Activated CD4-positive, alpha-beta memory T cell treated with anti-CD3 and anti-CD28 coated beads for 36 hours (primary cell): ENCODE measurements at regions not wholly inside any gene's neighbourhood (a gene's known extent, or its start where the extent isn't known, plus 50 kb on each side); places are given as distances from the start of the nearest gene placed in this dataset.

Source experiments
- CTCF ChIA-PET: fragments of 350-600 bp; sonication (Branson Sonifier 250); formaldehyde crosslinking; loops from one replicate; lab custom pipeline; 2021; ENCODE audit warnings: antibody characterized with exemption, inconsistent platforms; lab: Charles Lee
- POLR2A ChIA-PET: fragments of 350-600 bp; sonication (Branson Sonifier 250); formaldehyde crosslinking; loops from one replicate; lab custom pipeline; 2021; ENCODE audit warnings: antibody characterized with exemption; lab: Charles Lee
- DNase-seq: peaks from one replicate; pipeline ENCODE4 v3.0.0-alpha.2; 2020
- H3K27ac Mint-ChIP-seq: one replicate; pipeline ENCODE4 v1.8.0; 2021; ENCODE audit warnings: mixed read lengths
- H3K27me3 Mint-ChIP-seq: one replicate; pipeline ENCODE4 v1.8.0; 2021; ENCODE audit warnings: mixed read lengths
- H3K36me3 Mint-ChIP-seq: one replicate; pipeline ENCODE4 v1.8.0; 2021; ENCODE audit warnings: mixed read lengths
- H3K4me1 Mint-ChIP-seq: one replicate; pipeline ENCODE4 v1.8.0; 2021; ENCODE audit warnings: low read depth, mixed read lengths
- H3K4me3 Mint-ChIP-seq: one replicate; pipeline ENCODE4 v1.8.0; 2021; ENCODE audit warnings: mild to moderate bottlenecking, mixed read lengths
- H3K9me3 Mint-ChIP-seq: one replicate; pipeline ENCODE4 v1.8.0; 2021; ENCODE audit warnings: mixed read lengths
- intact Hi-C: fragments of 100-400 bp; cut with micrococcal nuclease; formaldehyde crosslinking; loops from one replicate; pipeline ENCODE4 v1.15.1; 2023

DNA sequence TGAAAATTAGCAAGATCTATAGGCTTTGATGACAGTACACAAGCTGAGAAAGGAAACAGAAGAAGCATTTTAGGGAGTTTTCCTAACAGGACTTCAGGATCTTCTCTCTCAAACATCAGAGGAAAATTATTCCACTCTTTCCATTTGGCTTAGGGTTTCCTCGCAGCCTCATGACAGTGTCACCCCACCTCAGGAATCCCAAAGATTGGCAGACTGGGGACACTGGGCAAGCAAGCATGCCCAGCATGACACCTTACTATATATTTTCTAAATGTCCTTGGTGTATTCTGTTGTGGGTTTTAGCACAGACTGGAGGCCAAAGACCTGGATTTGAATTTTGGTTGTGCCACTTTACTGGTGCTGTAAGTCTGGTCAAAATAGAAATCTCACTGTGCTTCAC, 482.4 kb upstream of the SOX5 start:
- intact Hi-C loops: no loop called here
- Mint-ChIP-seq H3K9me3 (no peaks in the 10 kb centered on the region), H3K27ac (no peak overlapping the region), H3K27me3 (no peaks in the 10 kb centered on the region), H3K4me1 (no peaks in the 10 kb centered on the region), H3K36me3 (no peaks in the 10 kb centered on the region), H3K4me3 (no peak overlapping the region)
- CTCF ChIA-PET: no interaction called here
- POLR2A ChIA-PET: no interaction called here
- no peak for DNase-seq

DNA sequence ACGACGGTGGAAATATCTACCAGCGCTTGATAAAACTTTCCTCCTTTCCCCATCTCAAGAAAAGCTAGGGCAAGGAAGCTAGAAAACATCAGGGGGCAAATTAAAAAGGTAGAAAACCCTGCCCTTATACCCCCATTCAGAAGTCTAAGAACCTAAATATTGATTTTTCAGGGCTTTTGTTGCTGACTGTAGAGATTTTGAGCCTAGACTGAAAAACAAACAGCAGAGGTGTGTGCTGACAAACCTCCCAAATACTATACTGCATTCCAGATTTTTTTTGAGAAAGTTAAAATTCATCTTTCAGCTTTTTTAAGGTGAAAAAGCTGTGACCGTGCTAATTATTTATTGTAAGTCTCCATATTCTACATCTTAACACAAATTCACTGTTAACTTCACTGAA, 478.3 kb upstream of the SOX5 start:
- intact Hi-C loops: no loop called here
- ChIA-PET POLR2A (no interaction called here), CTCF (interaction anchor here (0.6 kb wide), 1 partner anchor 428 kb away, joined by 6 read pairs; no protein-coding TSS in a partner anchor)
- Mint-ChIP-seq H3K9me3 (no peaks in the 10 kb centered on the region), H3K27me3 (peaks cover 3% of the 10 kb centered on the region), H3K36me3 (no peaks in the 10 kb centered on the region), H3K27ac (no peak overlapping the region), H3K4me3 (no peak overlapping the region), H3K4me1 (peaks cover 3% of the 10 kb centered on the region)
- no peak for DNase-seq

DNA sequence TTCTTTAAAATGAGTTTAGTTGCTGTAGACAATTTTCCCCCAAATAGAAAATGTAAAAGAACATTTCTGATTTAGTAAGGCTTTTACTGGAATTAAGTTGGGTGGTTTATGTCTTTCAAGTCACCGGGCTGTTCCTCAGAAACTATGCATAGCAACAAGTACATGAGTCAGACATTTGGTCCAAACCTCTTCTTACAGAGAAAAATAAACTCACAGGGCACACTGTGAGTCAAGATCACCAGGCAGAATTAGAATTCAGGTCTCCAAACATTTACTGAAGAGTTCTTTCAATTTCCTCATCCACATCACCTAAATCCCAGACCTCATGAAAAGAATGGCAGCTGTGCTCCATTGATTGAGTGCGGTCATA, 476.1 kb upstream of the SOX5 start:
- Mint-ChIP-seq H3K4me3 (no peak overlapping the region), H3K9me3 (no peaks in the 10 kb centered on the region), H3K27me3 (peaks cover 3% of the 10 kb centered on the region), H3K36me3 (no peaks in the 10 kb centered on the region), H3K27ac (no peak overlapping the region), H3K4me1 (peaks cover 3% of the 10 kb centered on the region)
- DNase-seq: no peak
- CTCF ChIA-PET: no interaction called here
- POLR2A ChIA-PET: interaction anchor here (0.7 kb wide), 1 partner anchor 360 kb away, joined by 3 read pairs; no protein-coding TSS in a partner anchor
- intact Hi-C loops: no loop called here

DNA sequence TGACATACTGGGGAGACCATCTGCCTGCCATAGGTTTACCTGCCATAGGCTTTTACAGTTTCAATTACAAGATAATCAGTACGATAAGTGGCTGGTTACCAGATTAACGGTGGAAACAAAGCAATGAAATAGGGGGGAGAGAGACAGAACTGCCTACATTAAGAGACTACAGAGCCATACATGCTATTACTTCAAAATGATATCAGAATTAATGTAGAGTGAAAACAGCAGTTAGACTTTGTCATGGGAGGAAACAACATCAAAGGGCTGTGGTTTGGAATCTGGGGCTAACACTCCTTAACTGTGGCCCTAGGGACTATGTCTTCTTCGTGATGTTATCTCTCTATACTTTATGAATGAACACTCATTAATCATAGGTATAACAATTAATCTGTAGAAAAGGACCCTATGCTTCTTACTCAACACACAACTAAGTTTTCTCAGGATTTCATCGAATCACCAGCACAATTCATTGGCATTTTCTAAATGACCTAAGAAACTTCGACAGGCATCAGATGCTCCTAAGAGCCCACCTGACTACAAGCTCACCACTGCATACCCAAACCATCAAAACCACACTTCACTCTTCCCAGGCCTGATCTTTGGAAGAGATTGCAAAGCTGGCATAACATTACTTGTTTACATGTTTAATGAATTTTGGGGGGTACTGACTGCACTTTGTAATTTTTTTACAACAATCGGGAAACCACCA, 475.6 kb upstream of the SOX5 start:
- CTCF ChIA-PET: no interaction called here
- H3K4me3 Mint-ChIP-seq: no peak overlapping the region
- POLR2A ChIA-PET: interaction anchor here (0.7 kb wide), 1 partner anchor 361 kb away, joined by 3 read pairs; no protein-coding TSS in a partner anchor
- no peaks in the 10 kb centered on the region for H3K36me3 Mint-ChIP-seq
- peaks cover 3% of the 10 kb centered on the region for H3K4me1 Mint-ChIP-seq
- H3K27me3 Mint-ChIP-seq: peaks cover 3% of the 10 kb centered on the region
- intact Hi-C loops: no loop called here
- peak overlapping the region; percentile 28 for H3K27ac Mint-ChIP-seq
- no peaks in the 10 kb centered on the region for H3K9me3 Mint-ChIP-seq
- DNase-seq: no peak

DNA sequence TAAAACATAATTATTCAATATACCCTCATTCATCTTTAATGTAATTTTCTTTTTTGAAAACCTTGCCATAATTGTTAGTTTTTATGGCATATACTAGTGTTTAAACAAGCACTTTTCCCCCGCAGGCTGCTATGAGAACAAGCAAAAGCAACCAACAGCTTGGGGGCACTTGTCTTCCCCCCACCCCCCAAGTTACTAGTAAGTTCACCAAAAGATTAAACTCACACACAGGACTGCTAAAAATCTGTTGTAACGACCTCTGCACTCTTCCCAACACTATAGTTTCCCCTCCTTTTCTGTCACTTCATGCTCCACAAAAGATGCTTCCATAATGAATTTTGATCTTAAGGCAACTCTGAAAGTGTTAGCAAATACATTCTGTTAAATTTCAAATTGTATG, 474.9 kb upstream of the SOX5 start:
- CTCF ChIA-PET: no interaction called here
- Mint-ChIP-seq H3K27me3 (peaks cover 3% of the 10 kb centered on the region), H3K4me3 (no peak overlapping the region), H3K4me1 (peaks cover 3% of the 10 kb centered on the region), H3K9me3 (no peaks in the 10 kb centered on the region), H3K27ac (no peak overlapping the region), H3K36me3 (no peaks in the 10 kb centered on the region)
- intact Hi-C loops: no loop called here
- POLR2A ChIA-PET: no interaction called here
- DNase-seq: no peak

DNA sequence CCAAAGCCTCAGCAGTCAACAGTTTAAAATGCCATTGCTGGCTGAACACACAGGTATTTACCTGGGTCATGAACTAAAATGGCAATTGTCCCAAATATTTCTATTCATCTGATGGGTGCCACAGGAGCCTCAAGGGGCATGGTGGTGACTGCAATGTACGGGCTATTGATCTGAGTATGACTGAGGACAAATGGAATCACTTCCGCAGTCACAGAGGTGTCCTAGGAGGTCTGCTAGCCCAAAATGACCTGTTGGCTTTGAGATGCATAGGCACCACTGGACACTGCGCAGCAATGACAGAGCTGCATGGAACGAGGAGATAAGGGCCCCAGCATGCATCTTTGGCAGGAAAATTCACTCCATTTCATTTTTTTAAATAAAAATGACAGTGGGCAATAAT, 474.1 kb upstream of the SOX5 start:
- ChIA-PET CTCF (no interaction called here), POLR2A (no interaction called here)
- Mint-ChIP-seq H3K4me1 (peaks cover 3% of the 10 kb centered on the region), H3K27ac (no peak overlapping the region), H3K27me3 (peaks cover 3% of the 10 kb centered on the region), H3K9me3 (no peaks in the 10 kb centered on the region), H3K36me3 (no peaks in the 10 kb centered on the region), H3K4me3 (no peak overlapping the region)
- intact Hi-C loops: no loop called here
- DNase-seq: no peak

DNA sequence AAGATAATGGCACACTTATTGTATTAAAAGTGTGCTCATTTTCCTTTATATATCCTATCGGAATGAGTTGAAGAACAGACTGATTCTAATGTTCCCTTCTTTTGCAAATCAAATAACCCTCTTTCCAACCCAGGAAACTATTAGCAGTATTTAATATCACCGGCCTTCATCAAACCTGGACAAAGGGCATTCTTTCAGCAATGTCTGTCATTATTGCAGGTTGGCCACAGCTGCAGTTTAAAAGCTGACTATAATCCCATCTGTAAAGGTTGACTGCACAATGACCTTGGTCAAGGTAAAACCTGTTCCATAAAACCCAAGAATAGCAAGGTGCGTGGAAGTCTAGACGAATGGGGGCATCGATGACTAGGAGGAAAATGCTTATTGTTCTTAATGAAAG, 472.3 kb upstream of the SOX5 start:
- Mint-ChIP-seq H3K36me3 (no peaks in the 10 kb centered on the region), H3K9me3 (no peaks in the 10 kb centered on the region), H3K4me1 (peaks cover 3% of the 10 kb centered on the region), H3K27ac (no peak overlapping the region), H3K4me3 (no peak overlapping the region), H3K27me3 (peaks cover 3% of the 10 kb centered on the region)
- no peak for DNase-seq
- CTCF ChIA-PET: no interaction called here
- intact Hi-C loops: no loop called here
- POLR2A ChIA-PET: no interaction called here

DNA sequence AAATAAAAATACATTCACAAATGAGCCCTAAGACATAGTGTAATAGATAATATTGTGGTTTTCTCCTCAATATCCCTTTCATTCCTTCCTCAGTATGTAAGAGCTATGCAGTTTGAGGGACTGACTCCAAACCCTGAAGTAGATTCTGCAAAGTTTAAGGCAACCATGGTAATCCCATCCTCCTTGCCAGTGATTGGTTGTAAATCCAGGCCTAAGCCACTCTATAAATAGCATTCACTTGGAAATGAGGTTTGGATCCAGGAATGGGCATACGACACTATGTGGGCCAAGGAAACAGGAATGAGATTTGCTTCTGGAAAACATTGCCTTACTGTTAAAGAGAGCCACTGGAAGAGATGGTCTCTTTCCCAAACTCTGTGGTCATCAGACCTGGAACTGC, 468.7 kb upstream of the SOX5 start:
- ChIA-PET CTCF (no interaction called here), POLR2A (no interaction called here)
- intact Hi-C loops: no loop called here
- no peak overlapping the region for H3K27ac Mint-ChIP-seq
- H3K4me1 Mint-ChIP-seq: no peaks in the 10 kb centered on the region
- H3K27me3 Mint-ChIP-seq: peaks cover 5% of the 10 kb centered on the region
- H3K36me3 Mint-ChIP-seq: no peaks in the 10 kb centered on the region
- H3K9me3 Mint-ChIP-seq: no peaks in the 10 kb centered on the region
- DNase-seq: no peak
- no peak overlapping the region for H3K4me3 Mint-ChIP-seq

DNA sequence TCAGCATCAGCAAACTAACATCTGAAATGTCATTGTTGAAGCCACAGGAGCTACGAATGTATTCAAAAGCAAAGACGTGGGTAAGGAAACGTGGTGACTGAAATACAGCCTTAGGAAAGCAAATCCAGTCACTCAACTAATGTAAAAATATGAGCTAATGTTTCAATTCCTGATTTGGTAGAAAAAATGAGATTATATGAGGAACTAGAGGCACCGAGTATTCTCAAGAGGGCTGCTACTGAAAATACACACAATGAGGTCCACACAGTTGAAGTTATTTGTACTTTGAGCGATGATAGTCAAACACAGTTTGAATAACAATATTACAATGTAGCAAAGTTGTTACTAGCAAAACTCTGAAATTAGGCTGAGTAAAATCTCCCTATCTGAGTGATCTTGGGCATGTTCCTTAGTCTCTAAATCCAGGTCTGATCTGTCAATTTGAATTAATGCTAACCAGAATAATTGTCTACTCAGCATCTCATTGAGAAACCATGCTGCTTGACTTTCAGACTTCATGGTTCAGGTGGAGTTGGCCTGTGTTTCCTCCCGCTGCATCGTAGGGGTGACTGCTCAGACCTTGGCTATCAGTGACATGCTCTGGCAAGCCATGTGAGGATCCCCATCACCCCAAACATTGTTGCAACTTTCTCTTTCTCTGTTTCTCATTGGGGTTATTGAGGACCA, 467.1 kb upstream of the SOX5 start:
- no peak overlapping the region for H3K4me3 Mint-ChIP-seq
- CTCF ChIA-PET: no interaction called here
- no peak overlapping the region for H3K27ac Mint-ChIP-seq
- DNase-seq: no peak
- no peaks in the 10 kb centered on the region for H3K4me1 Mint-ChIP-seq
- H3K27me3 Mint-ChIP-seq: peaks cover 5% of the 10 kb centered on the region
- intact Hi-C loops: no loop called here
- POLR2A ChIA-PET: interaction anchor here (0.7 kb wide), 1 partner anchor 8 kb away, joined by 3 read pairs; no protein-coding TSS in a partner anchor
- no peaks in the 10 kb centered on the region for H3K9me3 Mint-ChIP-seq
- no peaks in the 10 kb centered on the region for H3K36me3 Mint-ChIP-seq

DNA sequence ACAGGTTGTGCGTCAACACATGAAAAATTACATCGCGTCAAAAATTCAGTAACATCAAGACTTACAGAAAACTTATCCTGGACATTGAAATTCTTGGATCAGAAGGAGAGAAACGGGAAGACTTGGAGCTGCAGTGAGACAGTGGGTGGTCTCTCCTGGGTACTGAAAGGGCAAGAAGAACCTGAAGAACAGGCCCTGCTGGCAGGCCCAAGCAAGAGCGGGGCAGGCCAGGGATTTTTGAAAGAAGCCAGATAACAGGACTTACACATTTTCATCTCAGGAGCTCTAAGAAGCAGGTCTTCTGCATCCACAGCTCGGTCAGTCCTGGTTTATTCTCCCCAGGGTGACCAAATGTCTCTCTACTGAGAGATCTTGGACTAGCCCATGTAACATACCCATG, 466.5 kb upstream of the SOX5 start:
- CTCF ChIA-PET: no interaction called here
- H3K27me3 Mint-ChIP-seq: peaks cover 5% of the 10 kb centered on the region
- no peaks in the 10 kb centered on the region for H3K36me3 Mint-ChIP-seq
- DNase-seq: no peak
- POLR2A ChIA-PET: interaction anchor here (0.6 to 0.7 kb wide), 2 partner anchors 7 to 199 kb away, joined by 3 read pairs; no protein-coding TSS in a partner anchor
- no peaks in the 10 kb centered on the region for H3K4me1 Mint-ChIP-seq
- no peaks in the 10 kb centered on the region for H3K9me3 Mint-ChIP-seq
- intact Hi-C loops: no loop called here
- H3K4me3 Mint-ChIP-seq: no peak overlapping the region
- no peak overlapping the region for H3K27ac Mint-ChIP-seq

DNA sequence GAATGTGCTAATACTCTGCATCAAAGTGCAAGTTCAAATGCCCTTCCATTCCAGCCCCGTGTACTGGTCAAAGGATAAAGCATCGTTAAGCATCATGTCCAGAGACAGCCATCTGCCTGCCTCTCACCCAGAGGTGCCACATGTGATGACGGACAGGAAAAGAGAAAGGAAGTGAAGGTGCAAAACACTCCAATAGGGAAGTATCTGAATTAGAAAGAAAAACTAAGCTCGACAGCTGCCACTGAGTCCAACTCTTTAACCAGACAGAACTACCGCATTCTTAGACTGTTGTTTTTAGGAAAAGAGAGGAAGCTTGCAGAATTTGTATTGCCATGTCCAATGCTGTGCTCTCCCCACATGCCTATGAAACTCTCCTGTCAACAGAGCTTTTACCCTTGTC, 465.0 kb upstream of the SOX5 start:
- Mint-ChIP-seq H3K27me3 (peaks cover 5% of the 10 kb centered on the region), H3K36me3 (no peaks in the 10 kb centered on the region), H3K4me1 (no peaks in the 10 kb centered on the region), H3K27ac (no peak overlapping the region), H3K4me3 (no peak overlapping the region), H3K9me3 (no peaks in the 10 kb centered on the region)
- intact Hi-C loops: no loop called here
- ChIA-PET POLR2A (no interaction called here), CTCF (no interaction called here)
- no peak for DNase-seq

DNA sequence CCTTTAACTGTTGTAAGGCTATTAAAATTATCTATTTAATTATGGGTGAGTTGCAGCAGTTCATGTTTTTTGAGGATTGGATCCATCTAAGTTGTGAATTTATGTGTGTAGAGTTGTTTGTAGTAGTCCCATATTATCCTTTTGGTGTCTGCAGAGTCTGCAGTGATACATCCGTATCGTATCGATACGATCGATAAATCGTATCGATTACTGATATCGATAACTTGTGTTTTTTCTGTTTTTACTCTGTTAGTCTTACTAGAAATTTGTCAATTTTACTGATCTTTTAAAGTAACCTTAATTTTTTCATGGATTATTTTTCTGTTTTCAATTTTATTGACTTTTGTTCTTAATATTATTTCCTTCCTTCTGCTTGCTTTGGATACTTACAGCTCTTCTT, 462.5 kb upstream of the SOX5 start:
- intact Hi-C loops: no loop called here
- H3K27ac Mint-ChIP-seq: no peak overlapping the region
- no peaks in the 10 kb centered on the region for H3K4me1 Mint-ChIP-seq
- peaks cover 5% of the 10 kb centered on the region for H3K27me3 Mint-ChIP-seq
- no peak overlapping the region for H3K4me3 Mint-ChIP-seq
- ChIA-PET CTCF (no interaction called here), POLR2A (no interaction called here)
- no peaks in the 10 kb centered on the region for H3K36me3 Mint-ChIP-seq
- no peaks in the 10 kb centered on the region for H3K9me3 Mint-ChIP-seq
- no peak for DNase-seq

DNA sequence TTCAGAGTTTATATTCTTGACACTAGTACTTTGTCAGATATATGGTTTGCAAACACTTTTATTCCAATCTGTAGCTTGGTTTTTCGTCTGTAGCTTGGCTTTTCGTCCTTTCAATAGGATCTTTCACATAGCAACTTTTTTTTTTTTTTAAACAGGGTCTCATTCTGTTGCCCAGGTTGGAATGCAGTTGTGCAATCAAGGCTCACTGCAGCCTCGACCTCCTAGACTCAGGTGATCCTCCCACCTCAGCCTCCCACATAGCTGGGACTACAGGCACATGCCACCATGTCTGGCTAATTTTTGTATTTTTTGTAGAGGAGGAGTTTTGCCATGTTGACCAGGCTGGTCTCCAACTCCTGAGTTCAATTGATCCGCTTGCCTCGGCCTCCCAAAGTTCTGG, 460.4 kb upstream of the SOX5 start:
- H3K9me3 Mint-ChIP-seq: no peaks in the 10 kb centered on the region
- no peak overlapping the region for H3K4me3 Mint-ChIP-seq
- H3K36me3 Mint-ChIP-seq: no peaks in the 10 kb centered on the region
- H3K27ac Mint-ChIP-seq: no peak overlapping the region
- intact Hi-C loops: no loop called here
- POLR2A ChIA-PET: no interaction called here
- DNase-seq: no peak
- no peaks in the 10 kb centered on the region for H3K4me1 Mint-ChIP-seq
- peaks cover 2% of the 10 kb centered on the region for H3K27me3 Mint-ChIP-seq
- CTCF ChIA-PET: no interaction called here
